B cell (primary cell): ENCODE measurements at regions not wholly inside any gene's neighbourhood (a gene's known extent, or its start where the extent isn't known, plus 50 kb on each side); places are given as distances from the start of the nearest gene placed in this dataset.

Experiments
- ATAC-seq: fragments of 200-7000 bp; cut with Tn5 transposase; one replicate; pipeline ENCODE4 v1.10.0; 2021; ENCODE audit warnings: low read depth, mild to moderate bottlenecking, moderate number of reproducible peaks, moderate library complexity
- CTCF ChIA-PET: fragments of 350-600 bp; sonication (Branson Sonifier 250); formaldehyde crosslinking; loops from one replicate; lab custom pipeline; 2021; ENCODE audit warnings: antibody characterized with exemption, inconsistent platforms; lab: Charles Lee
- POLR2A ChIA-PET: fragments of 350-600 bp; sonication (Branson Sonifier 250); formaldehyde crosslinking; loops from one replicate; lab custom pipeline; 2021; ENCODE audit warnings: antibody characterized with exemption; lab: Charles Lee
- DNase-seq: peaks from one replicate; pipeline ENCODE4 v3.0.0; 2013
- H2AFZ ChIP-seq: 2 replicates; pipeline ENCODE4 v1.6.1; 2012; ENCODE audit warnings: mild to moderate bottlenecking, low read depth, low read length; ENCODE audit not compliant: insufficient read depth, poor library complexity, severe bottlenecking
- H3K27ac ChIP-seq, 2 donors: 1 replicate in 1 of 2; 2 replicates in 1 of 2; pipeline ENCODE4 v1.5.1; 2012 to 2013; ENCODE audit warnings: low read length in 2 of 2, mild to moderate bottlenecking in 2 of 2, moderate library complexity in 1 of 2
- H3K27me3 ChIP-seq, 4 experiments: fragments of 200-600 bp in 1 of 4; sonication (generic) in 1 of 4; replicated peaks in 1 of 4; 1 replicate in 2 of 4; 2 replicates in 2 of 4; pipeline versions ENCODE4 v1.6.1 to v1.7.0; 2013 to 2016; ENCODE audit warnings: low read length in 3 of 4, mild to moderate bottlenecking in 2 of 4, mixed read lengths in 1 of 4, moderate library complexity in 1 of 4; ENCODE audit not compliant: insufficient read depth in 4 of 4, control insufficient read depth in 3 of 4; ENCODE audit errors: control extremely low read depth in 1 of 4
- H3K36me3 ChIP-seq, 2 experiments: replicated peaks in 1 of 2; 1 replicate in 1 of 2; 2 replicates in 1 of 2; pipeline versions ENCODE4 v1.6.1 to v1.7.1; 2013; ENCODE audit warnings: low read length in 1 of 2; ENCODE audit not compliant: insufficient read depth in 2 of 2, control insufficient read depth in 1 of 2; ENCODE audit errors: control extremely low read depth in 1 of 2, extremely low read depth in 1 of 2
- H3K4me1 ChIP-seq, 2 donors: fragments of 200-600 bp in 1 of 2; sonication (generic) in 1 of 2; 1 replicate in 1 of 2; 2 replicates in 1 of 2; pipeline versions ENCODE4 v1.5.1 to v1.6.1; 2013 to 2017; ENCODE audit warnings: low read length in 2 of 2; ENCODE audit not compliant: control insufficient read depth in 2 of 2, insufficient read depth in 2 of 2
- H3K4me2 ChIP-seq: replicated peaks from 2 replicates; pipeline ENCODE3; 2012; ENCODE audit warnings: mild to moderate bottlenecking, low read depth, low read length; ENCODE audit not compliant: poor library complexity, severe bottlenecking
- H3K4me3 ChIP-seq, 5 experiments: fragments of 200-600 bp in 1 of 5; sonication (generic) in 1 of 5; 1 replicate in 3 of 5; 2 replicates in 2 of 5; pipeline versions ENCODE4 v1.5.1 to v1.7.0; 2011 to 2016; ENCODE audit warnings: low read length in 4 of 5, mild to moderate bottlenecking in 4 of 5, low read depth in 2 of 5, control low read depth in 1 of 5, moderate library complexity in 1 of 5; ENCODE audit not compliant: insufficient read depth in 1 of 5; ENCODE audit errors: control extremely low read depth in 1 of 5, extremely low read depth in 1 of 5
- H3K79me2 ChIP-seq: fragments of 200-600 bp; sonication (generic); one replicate; pipeline ENCODE4 v1.6.0; 2016; ENCODE audit warnings: low read length; ENCODE audit not compliant: control insufficient read depth, insufficient read depth
- H3K9ac ChIP-seq: fragments of 200-600 bp; sonication (generic); 2 replicates; pipeline ENCODE4 v1.6.1; 2017; ENCODE audit warnings: mild to moderate bottlenecking, low read length, moderate library complexity
- H3K9me3 ChIP-seq, 3 donors: one replicate each; pipeline versions ENCODE4 v1.6.1 to v1.7.1; 2013; ENCODE audit warnings: low read length in 2 of 3; ENCODE audit not compliant: control insufficient read depth in 2 of 3, insufficient read depth in 1 of 3; ENCODE audit errors: control extremely low read depth in 1 of 3
- H4K20me1 ChIP-seq: 2 replicates; pipeline ENCODE4 v1.6.0; 2012; ENCODE audit warnings: mild to moderate bottlenecking, low read length; ENCODE audit not compliant: insufficient read depth, control insufficient read depth, poor library complexity, severe bottlenecking
- H3K27ac Mint-ChIP-seq: one replicate; pipeline ENCODE4 v1.8.0; 2021; ENCODE audit warnings: mixed read lengths
- H3K27me3 Mint-ChIP-seq: one replicate; pipeline ENCODE4 v1.8.0; 2021; ENCODE audit warnings: mixed read lengths
- H3K4me1 Mint-ChIP-seq: one replicate; pipeline ENCODE4 v1.8.0; 2021; ENCODE audit warnings: mixed read lengths
- H3K4me3 Mint-ChIP-seq: one replicate; pipeline ENCODE4 v1.8.0; 2021; ENCODE audit warnings: mixed read lengths
- H3K9me3 Mint-ChIP-seq: one replicate; pipeline ENCODE4 v1.8.0; 2022; ENCODE audit warnings: mixed read lengths; ENCODE audit not compliant: insufficient read depth
- CTCF ChIP-seq: fragments of 200-600 bp; IDR thresholded peaks from one replicate; pipeline ENCODE4 v1.8.0; 2022; ENCODE audit warnings: antibody characterized with exemption, mild to moderate bottlenecking
- EZH2 ChIP-seq: IDR thresholded peaks from 2 replicates; pipeline ENCODE4 v1.6.1; 2012; ENCODE audit warnings: borderline replicate concordance, low read depth, mild to moderate bottlenecking, moderate library complexity, low read length; ENCODE audit not compliant: insufficient read depth, poor library complexity, severe bottlenecking
- WGBS: methylation state at CpG from one replicate; pipeline ENCODE4 v1.1.5; 2013; ENCODE audit warnings: missing lambda C conversion rate; ENCODE audit not compliant: insufficient coverage; 5-methylcytosine and 5-hydroxymethylcytosine counted together
- intact Hi-C: fragments of 100-400 bp; cut with micrococcal nuclease; formaldehyde crosslinking; loops from one replicate; pipeline ENCODE4 v1.10.0; 2022

GRCh38 chr3:83023086-83023485, 1261.6 kb upstream of the GBE1 start:
- H3K9me3 Mint-ChIP-seq, result no peaks in the 10 kb centered on the region
- Histone ChIP-seq H3K9ac (no peak overlapping the region), H3K27me3 (no peaks in the 10 kb centered on the region), H3K9me3 (no peaks in the 10 kb centered on the region), H2AFZ (no peak overlapping the region), H3K36me3 (no peaks in the 10 kb centered on the region), H3K4me1 (no peaks in the 10 kb centered on the region), H3K4me2 (no peak overlapping the region), H3K27ac (no peak overlapping the region), H3K79me2 (no peaks in the 10 kb centered on the region), H4K20me1 (no peaks in the 10 kb centered on the region), H3K4me3 (no peak overlapping the region)
- CTCF ChIA-PET, result no interaction called here
- H3K4me3 Mint-ChIP-seq, result no peak overlapping the region
- no peak for ATAC-seq
- no peak overlapping the region for H3K27ac Mint-ChIP-seq
- TF ChIP-seq EZH2, result no peak
- intact Hi-C loops, result no loop called here
- DNase-seq, result no peak
- no peaks in the 10 kb centered on the region for H3K27me3 Mint-ChIP-seq
- POLR2A ChIA-PET, result no interaction called here
- 83% methylated on average over 2 of the region's 3 CpGs for WGBS
- H3K4me1 Mint-ChIP-seq, result no peaks in the 10 kb centered on the region

- no CpG with 5 or more reads among the region's 4 CpGs for WGBS
- TF ChIP-seq CTCF (no peak), EZH2 (no peak)
- intact Hi-C loops, result no loop called here
- no peaks in the 10 kb centered on the region for H3K27me3 Mint-ChIP-seq
- H2AFZ ChIP-seq, result no peak overlapping the region
- CTCF ChIA-PET, result no interaction called here
- H3K36me3 ChIP-seq, result no peaks in the 10 kb centered on the region
- H3K4me1 Mint-ChIP-seq, result no peaks in the 10 kb centered on the region
- no peaks in the 10 kb centered on the region for H3K27me3 ChIP-seq
- no peaks in the 10 kb centered on the region for H3K9me3 Mint-ChIP-seq
- no peaks in the 10 kb centered on the region for H3K79me2 ChIP-seq
- POLR2A ChIA-PET, result no interaction called here
- H3K9ac ChIP-seq, result no peak overlapping the region
- H3K4me3 Mint-ChIP-seq, result no peak overlapping the region
- H3K4me1 ChIP-seq, result no peaks in the 10 kb centered on the region
- H3K9me3 ChIP-seq, result no peaks in the 10 kb centered on the region
- no peak overlapping the region for H3K27ac ChIP-seq
- no peak overlapping the region for H3K4me3 ChIP-seq
- DNase-seq, result no peak
- H3K27ac Mint-ChIP-seq, result no peak overlapping the region
- no peak overlapping the region for H3K4me2 ChIP-seq
- H4K20me1 ChIP-seq, result no peaks in the 10 kb centered on the region
- ATAC-seq, result no peak
Observed at GRCh38 chr3:83011481-83011880, 1250.0 kb upstream of the GBE1 start.
